Activated CD8-positive, alpha-beta T cell treated with anti-CD3 and anti-CD28 coated beads for 36 hours (primary cell): ENCODE measurements at regions not wholly inside any gene's neighbourhood (a gene's known extent, or its start where the extent isn't known, plus 50 kb on each side); places are given as distances from the start of the nearest gene placed in this dataset.

Experiments
- ATAC-seq: fragments of 200-7000 bp; cut with Tn5 transposase; one replicate; pipeline ENCODE4 v1.10.0; 2021; ENCODE audit warnings: mild to moderate bottlenecking, moderate library complexity
- CTCF ChIA-PET: fragments of 350-600 bp; sonication (Branson Sonifier 250); formaldehyde crosslinking; loops from one replicate; lab custom pipeline; 2021; ENCODE audit warnings: antibody characterized with exemption; lab: Charles Lee
- POLR2A ChIA-PET: fragments of 350-600 bp; sonication (Branson Sonifier 250); formaldehyde crosslinking; loops from one replicate; lab custom pipeline; 2021; ENCODE audit warnings: antibody characterized with exemption; lab: Charles Lee
- DNase-seq: peaks from one replicate; pipeline ENCODE4 v3.0.0-alpha.2; 2020
- H3K27ac Mint-ChIP-seq: one replicate; pipeline ENCODE4 v1.8.0; 2021; ENCODE audit warnings: mild to moderate bottlenecking, mixed read lengths
- H3K27me3 Mint-ChIP-seq: one replicate; pipeline ENCODE4 v1.8.0; 2021; ENCODE audit warnings: mixed read lengths
- H3K36me3 Mint-ChIP-seq: one replicate; pipeline ENCODE4 v1.8.0; 2021; ENCODE audit warnings: low read depth, mixed read lengths
- H3K4me1 Mint-ChIP-seq: one replicate; pipeline ENCODE4 v1.8.0; 2021; ENCODE audit warnings: low read depth, mixed read lengths
- H3K4me3 Mint-ChIP-seq: one replicate; pipeline ENCODE4 v1.8.0; 2021; ENCODE audit warnings: mild to moderate bottlenecking, moderate library complexity, mixed read lengths
- H3K9me3 Mint-ChIP-seq: one replicate; pipeline ENCODE4 v1.8.0; 2021; ENCODE audit warnings: mixed read lengths
- intact Hi-C: fragments of 100-400 bp; cut with micrococcal nuclease; formaldehyde crosslinking; loops from one replicate; pipeline ENCODE4 v1.10.0; 2022
- TF ChIP-seq, protein P1 (sequence below): fragments of 200-600 bp; IDR thresholded peaks from one replicate; pipeline ENCODE4 v1.8.0; 2022; ENCODE audit warnings: antibody characterized with exemption, mild to moderate bottlenecking

DNA sequence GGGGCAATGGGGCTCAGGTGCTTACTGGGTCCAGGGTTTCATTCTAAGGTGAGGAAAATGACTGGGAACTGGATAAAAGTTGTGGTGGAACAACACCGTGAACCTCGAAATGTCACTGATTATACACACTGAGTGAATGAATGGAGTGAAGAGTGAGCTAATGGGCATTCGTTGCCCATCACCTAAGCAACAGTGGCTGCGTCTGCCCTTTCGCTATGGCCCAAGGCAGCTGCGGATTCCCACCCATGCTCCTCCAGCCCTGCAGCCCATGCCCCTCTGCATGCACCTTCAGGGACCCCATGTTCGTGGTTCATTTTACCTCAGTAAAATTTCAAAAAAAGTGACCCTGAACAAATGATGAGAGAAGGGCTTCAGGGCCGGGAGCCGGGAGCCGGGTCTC, 196.3 kb downstream of the CTTN start:
- H3K27ac Mint-ChIP-seq, result no peak overlapping the region
- no peaks in the 10 kb centered on the region for H3K9me3 Mint-ChIP-seq
- H3K4me3 Mint-ChIP-seq, result no peak overlapping the region
- intact Hi-C loops, result no loop called here
- no peak for DNase-seq
- TF ChIP-seq, protein P1, sequence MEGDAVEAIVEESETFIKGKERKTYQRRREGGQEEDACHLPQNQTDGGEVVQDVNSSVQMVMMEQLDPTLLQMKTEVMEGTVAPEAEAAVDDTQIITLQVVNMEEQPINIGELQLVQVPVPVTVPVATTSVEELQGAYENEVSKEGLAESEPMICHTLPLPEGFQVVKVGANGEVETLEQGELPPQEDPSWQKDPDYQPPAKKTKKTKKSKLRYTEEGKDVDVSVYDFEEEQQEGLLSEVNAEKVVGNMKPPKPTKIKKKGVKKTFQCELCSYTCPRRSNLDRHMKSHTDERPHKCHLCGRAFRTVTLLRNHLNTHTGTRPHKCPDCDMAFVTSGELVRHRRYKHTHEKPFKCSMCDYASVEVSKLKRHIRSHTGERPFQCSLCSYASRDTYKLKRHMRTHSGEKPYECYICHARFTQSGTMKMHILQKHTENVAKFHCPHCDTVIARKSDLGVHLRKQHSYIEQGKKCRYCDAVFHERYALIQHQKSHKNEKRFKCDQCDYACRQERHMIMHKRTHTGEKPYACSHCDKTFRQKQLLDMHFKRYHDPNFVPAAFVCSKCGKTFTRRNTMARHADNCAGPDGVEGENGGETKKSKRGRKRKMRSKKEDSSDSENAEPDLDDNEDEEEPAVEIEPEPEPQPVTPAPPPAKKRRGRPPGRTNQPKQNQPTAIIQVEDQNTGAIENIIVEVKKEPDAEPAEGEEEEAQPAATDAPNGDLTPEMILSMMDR, result no peak
- CTCF ChIA-PET, result no interaction called here
- H3K36me3 Mint-ChIP-seq, result no peaks in the 10 kb centered on the region
- no peak for ATAC-seq
- peaks cover 13% of the 10 kb centered on the region for H3K27me3 Mint-ChIP-seq
- H3K4me1 Mint-ChIP-seq, result peaks cover 10% of the 10 kb centered on the region
- POLR2A ChIA-PET, result no interaction called here

DNA sequence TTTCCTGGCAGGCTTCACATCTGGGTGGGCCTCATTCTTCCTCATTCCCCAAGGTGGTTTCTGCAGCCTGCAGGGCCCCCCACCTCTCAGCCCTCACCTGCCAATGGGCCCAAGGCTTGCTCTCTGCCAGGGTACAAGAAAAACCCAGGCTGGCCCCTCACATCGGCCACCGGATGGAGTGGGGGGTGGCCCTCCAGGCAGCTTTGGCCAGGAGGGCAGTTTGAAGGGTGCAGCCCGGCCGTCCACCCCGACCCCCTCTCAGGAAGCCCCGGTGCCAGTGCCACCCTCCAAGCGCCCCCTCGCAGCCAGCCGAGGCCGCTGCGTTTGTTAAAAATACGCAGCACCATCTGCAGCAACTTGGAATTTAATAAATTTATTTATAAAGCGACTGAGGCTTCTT, 196.7 kb downstream of the CTTN start:
- POLR2A ChIA-PET, result no interaction called here
- no peaks in the 10 kb centered on the region for H3K9me3 Mint-ChIP-seq
- intact Hi-C loops, result no loop called here
- H3K4me3 Mint-ChIP-seq, result no peak overlapping the region
- CTCF ChIA-PET, result no interaction called here
- H3K36me3 Mint-ChIP-seq, result no peaks in the 10 kb centered on the region
- peaks cover 12% of the 10 kb centered on the region for H3K27me3 Mint-ChIP-seq
- peaks cover 8% of the 10 kb centered on the region for H3K4me1 Mint-ChIP-seq
- no peak for ATAC-seq
- no peak overlapping the region for H3K27ac Mint-ChIP-seq
- TF ChIP-seq, protein P1, result no peak
- DNase-seq, result no peak

DNA sequence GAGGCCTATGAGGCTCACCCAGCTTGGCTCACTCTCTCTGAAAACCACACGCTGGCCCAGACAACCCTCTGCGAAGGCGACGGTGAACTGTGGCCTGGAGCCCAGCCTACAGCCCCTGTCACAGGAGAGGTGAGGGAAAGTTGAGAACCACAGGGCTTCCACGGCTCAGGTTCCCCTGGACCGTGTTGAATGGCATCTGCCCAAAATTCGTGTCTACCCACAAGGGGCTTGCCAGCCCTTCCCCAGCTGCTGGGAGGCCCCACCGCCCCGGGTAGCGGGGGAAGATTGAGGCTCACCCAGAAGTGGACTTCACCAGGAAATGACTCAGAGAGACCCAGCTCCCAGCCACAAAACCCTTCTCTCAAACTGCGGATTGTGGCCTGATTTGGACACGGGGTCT, 197.1 kb downstream of the CTTN start:
- Mint-ChIP-seq H3K36me3 (no peaks in the 10 kb centered on the region), H3K27me3 (peaks cover 10% of the 10 kb centered on the region), H3K27ac (no peak overlapping the region), H3K9me3 (no peaks in the 10 kb centered on the region), H3K4me3 (no peak overlapping the region), H3K4me1 (peaks cover 4% of the 10 kb centered on the region)
- no peak for DNase-seq
- ChIA-PET CTCF (no interaction called here), POLR2A (interaction anchor here (0.6 kb wide), 1 partner anchor 15 kb away, joined by 4 read pairs; no protein-coding TSS in a partner anchor)
- TF ChIP-seq, protein P1, result no peak
- intact Hi-C loops, result no loop called here
- ATAC-seq, result no peak

DNA sequence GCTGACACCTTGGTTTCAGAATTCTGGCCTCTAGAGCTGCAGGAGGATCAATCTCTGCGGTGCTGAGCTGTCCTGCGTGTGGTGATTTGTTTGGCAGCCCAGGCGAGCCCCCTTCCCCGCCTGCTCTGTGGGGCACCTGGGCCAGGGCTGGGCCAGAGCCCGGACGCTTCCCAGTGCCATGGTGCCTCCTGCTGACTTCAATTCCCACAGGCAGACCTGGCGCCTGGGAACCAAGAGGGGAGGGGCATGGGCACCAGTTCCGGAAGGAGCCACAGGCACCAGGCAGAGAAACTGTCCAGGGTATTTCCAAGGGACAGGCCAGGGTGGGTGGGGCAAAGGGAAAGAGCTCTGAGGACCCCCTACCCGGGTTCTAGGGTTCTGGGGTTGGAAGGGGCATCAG, 197.8 kb downstream of the CTTN start:
- Mint-ChIP-seq H3K27me3 (peaks cover 6% of the 10 kb centered on the region), H3K36me3 (no peaks in the 10 kb centered on the region), H3K4me3 (no peak overlapping the region), H3K4me1 (no peaks in the 10 kb centered on the region), H3K27ac (no peak overlapping the region), H3K9me3 (no peaks in the 10 kb centered on the region)
- ATAC-seq (no peak), DNase-seq (no peak)
- intact Hi-C loops, result no loop called here
- ChIA-PET CTCF (no interaction called here), POLR2A (interaction anchor here (0.6 kb wide), 1 partner anchor 15 kb away, joined by 4 read pairs; no protein-coding TSS in a partner anchor)
- TF ChIP-seq, protein P1, result no peak

DNA sequence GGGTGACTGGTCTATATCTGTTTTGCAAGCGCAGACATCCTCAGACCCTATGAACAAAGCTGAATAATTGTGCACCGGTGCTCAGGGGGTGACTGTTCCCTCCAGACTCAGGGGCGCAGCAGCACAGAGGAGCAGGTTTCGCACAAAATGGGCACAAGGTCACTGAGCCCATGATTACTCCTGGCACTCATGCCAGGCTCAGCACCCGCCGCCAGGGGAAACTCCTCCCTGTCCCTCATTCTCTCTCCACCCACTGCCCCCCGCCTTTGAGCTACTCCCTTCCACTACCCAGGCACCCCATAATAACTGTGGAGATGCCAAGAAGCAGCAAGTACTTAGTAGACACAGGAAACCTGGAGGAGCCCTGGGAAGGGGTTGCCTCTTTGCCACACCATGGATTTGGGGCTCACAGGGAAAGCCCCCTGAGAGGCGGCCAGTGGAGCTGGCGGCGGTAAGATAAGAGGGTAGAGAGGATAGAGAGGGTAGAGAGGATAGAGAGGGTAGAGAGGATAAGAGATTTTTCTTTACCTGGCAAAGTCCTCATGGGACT, 198.8 kb downstream of the CTTN start:
- H3K4me1 Mint-ChIP-seq, result no peaks in the 10 kb centered on the region
- no peaks in the 10 kb centered on the region for H3K9me3 Mint-ChIP-seq
- H3K27me3 Mint-ChIP-seq, result peaks cover 6% of the 10 kb centered on the region
- POLR2A ChIA-PET, result no interaction called here
- TF ChIP-seq, protein P1, result no peak
- ATAC-seq (no peak), DNase-seq (no peak)
- H3K4me3 Mint-ChIP-seq, result no peak overlapping the region
- CTCF ChIA-PET, result no interaction called here
- no peak overlapping the region for H3K27ac Mint-ChIP-seq
- intact Hi-C loops, result no loop called here
- no peaks in the 10 kb centered on the region for H3K36me3 Mint-ChIP-seq
